K562 (cell line): ENCODE measurements at regions not wholly inside any gene's neighbourhood (a gene's known extent, or its start where the extent isn't known, plus 50 kb on each side); places are given as distances from the start of the nearest gene placed in this dataset.

Experiments used
- ATAC-seq: fragments of 200-7000 bp; cut with Tn5 transposase; 3 replicates; pipeline ENCODE4 v1.9.1; 2020; ENCODE audit warnings: moderate library complexity
- BruUV-seq: library from RNA; stranded (reverse); fragments of 400-500 nt; replicated peaks from 2 replicates; lab custom pipeline; 2021; lab: Mats Ljungman, UMichigan
- CTCF ChIA-PET: fragments of 300-600 bp; formaldehyde crosslinking; extraction: SDS; loops from one replicate; lab custom pipeline; 2021; ENCODE audit warnings: low intra/inter-chr PET ratio; lab: Yijun Ruan, JAX
- POLR2A ChIA-PET: fragments of 300-600, 350-650 bp; sonication (Branson Sonifier 250); formaldehyde crosslinking; extraction: SDS; loops from one replicate; lab custom pipeline; 2021; ENCODE audit warnings: antibody characterized with exemption, inconsistent platforms; lab: Yijun Ruan, JAX
- DNase-seq, 4 experiments: peaks; one replicate each; pipeline versions ENCODE4 v3.0.0 to v3.0.0-alpha.2; 2011 to 2018; ENCODE audit warnings: low spot score in 3 of 4, mixed read lengths in 3 of 4; ENCODE audit errors: extremely low read depth in 1 of 4
- FAIRE-seq: peaks from 2 replicates; lab custom pipeline; 2011; peaks lifted over from hg19 to GRCh38; lab: Jason Lieb, UNC
- H2AFZ ChIP-seq: 2 replicates; pipeline ENCODE4 v1.6.0; 2011; ENCODE audit warnings: low read depth, low read length, control low read depth, inconsistent platforms
- H3K27ac ChIP-seq: fragments of 200-600 bp; 3 replicates; pipeline ENCODE4 v1.8.0; 2011; ENCODE audit warnings: low read depth, mild to moderate bottlenecking, control low read depth, inconsistent platforms, low read length, moderate library complexity, mixed read lengths; ENCODE audit errors: extremely low read depth
- H3K27me3 ChIP-seq, 2 experiments: fragments of 300-600 bp in 1 of 2; 2 replicates in 1 of 2; 3 replicates in 1 of 2; pipeline versions ENCODE4 v1.6.0 to v1.8.0; 2011; ENCODE audit warnings: inconsistent platforms in 2 of 2, low read length in 2 of 2, mild to moderate bottlenecking in 1 of 2, mixed read lengths in 1 of 2, moderate library complexity in 1 of 2; ENCODE audit not compliant: control insufficient read depth in 2 of 2, insufficient read depth in 2 of 2
- H3K36me3 ChIP-seq: fragments of 300-600 bp; 3 replicates; pipeline ENCODE4 v1.8.0; 2011; ENCODE audit warnings: mild to moderate bottlenecking, low read length, inconsistent platforms; ENCODE audit not compliant: control insufficient read depth, insufficient read depth
- H3K4me1 ChIP-seq, 2 experiments: fragments of 200-600 bp in 1 of 2; replicated peaks in 1 of 2; 2 replicates in 1 of 2; 3 replicates in 1 of 2; pipeline versions ENCODE4 v1.5.1 to v1.8.0; 2011; ENCODE audit warnings: inconsistent platforms in 2 of 2, low read length in 2 of 2, mild to moderate bottlenecking in 1 of 2, mixed read lengths in 1 of 2, moderate library complexity in 1 of 2; ENCODE audit not compliant: control insufficient read depth in 2 of 2, insufficient read depth in 2 of 2
- H3K4me2 ChIP-seq: 2 replicates; pipeline ENCODE4 v1.6.1; 2011; ENCODE audit warnings: low read length, control low read depth, inconsistent platforms, mixed read lengths; ENCODE audit not compliant: insufficient read depth
- H3K4me3 ChIP-seq: fragments of 200-600 bp; sonication (generic), shearing (Covaris generic); 2 replicates; pipeline ENCODE4 v1.5.1; 2016; ENCODE audit warnings: control low read depth, inconsistent platforms
- H3K79me2 ChIP-seq: fragments of 200-600 bp; 3 replicates; pipeline ENCODE4 v1.8.0; 2011; ENCODE audit warnings: low read length, inconsistent platforms; ENCODE audit not compliant: control insufficient read depth, insufficient read depth
- H3K9ac ChIP-seq, 2 experiments: 2 replicates each; pipeline versions ENCODE4 v1.6.0 to v1.6.1; 2011; ENCODE audit warnings: low read depth in 2 of 2, low read length in 2 of 2, control low read depth in 1 of 2, inconsistent platforms in 1 of 2, mild to moderate bottlenecking in 1 of 2, mixed read lengths in 1 of 2; ENCODE audit not compliant: insufficient read depth in 1 of 2
- H3K9me1 ChIP-seq: one replicate; pipeline ENCODE4 v1.6.0; 2011; ENCODE audit warnings: inconsistent platforms, mild to moderate bottlenecking, low read length, moderate library complexity; ENCODE audit not compliant: control insufficient read depth, insufficient read depth
- H3K9me3 ChIP-seq: replicated peaks from 2 replicates; pipeline ENCODE4 v1.5.1; 2011; ENCODE audit warnings: low read depth, low read length, inconsistent platforms; ENCODE audit not compliant: control insufficient read depth, insufficient read depth
- H4K20me1 ChIP-seq: replicated peaks from 2 replicates; pipeline ENCODE4 v1.6.1; 2011; ENCODE audit warnings: low read length, inconsistent platforms, mixed read lengths; ENCODE audit not compliant: control insufficient read depth, insufficient read depth
- CCAR2 ChIP-seq: fragments of 200-400 bp; formaldehyde crosslinking; IDR thresholded peaks from 2 replicates; pipeline ENCODE4 v1.6.1; 2017; ENCODE audit warnings: mild to moderate bottlenecking, low read depth, low read length
- DACH1 ChIP-seq: fragments of 450-650 bp; IDR thresholded peaks from 2 replicates; pipeline ENCODE4 v1.6.1; 2018; ENCODE audit not compliant: partially characterized antibody
- DPF2 ChIP-seq: fragments of 450-650 bp; IDR thresholded peaks from 2 replicates; pipeline ENCODE4 v1.6.1; 2016
- KAT2B ChIP-seq: IDR thresholded peaks from one replicate; pipeline ENCODE4 v1.6.1; 2012; ENCODE audit warnings: low read depth, mild to moderate bottlenecking, control low read depth, inconsistent platforms, low read length, moderate library complexity
- PCBP1 ChIP-seq: fragments of 200-400 bp; formaldehyde crosslinking; IDR thresholded peaks from 2 replicates; pipeline ENCODE4 v1.6.1; 2018; ENCODE audit warnings: mild to moderate bottlenecking, low read depth, low read length; ENCODE audit not compliant: poor library complexity, severe bottlenecking
- XRCC4 ChIP-seq: IDR thresholded peaks from one replicate; pipeline ENCODE4 v1.6.1; 2011; ENCODE audit not compliant: insufficient read depth, insufficient read length; ENCODE audit errors: extremely low read depth
- ZNF551 ChIP-seq: fragments of 250-450 bp; sonication (Bioruptor Pico); IDR thresholded peaks from 2 replicates; pipeline ENCODE4 v1.5.0; 2021; ENCODE audit warnings: mild to moderate bottlenecking, moderate library complexity
- ZNF764 ChIP-seq: fragments of 250-450 bp; sonication (Bioruptor Pico); IDR thresholded peaks from 2 replicates; pipeline ENCODE4 v1.4.0; 2020; ENCODE audit warnings: low read depth, mild to moderate bottlenecking, moderate library complexity
- ZNF77 ChIP-seq: fragments of 250-450 bp; sonication (Bioruptor Pico); IDR thresholded peaks from 2 replicates; pipeline ENCODE4 v1.5.0; 2020
- WGBS: fragments of 100-300 bp; shearing (Covaris generic); methylation state at CpG from one replicate; pipeline ENCODE4 v1.1.6; 2016; ENCODE audit warnings: low coverage, mixed read lengths; ENCODE audit not compliant: insufficient coverage; ENCODE audit errors: missing lambda C conversion rate; 5-methylcytosine and 5-hydroxymethylcytosine counted together
- in situ Hi-C: fragments of 300-500 bp; cut with MboI; formaldehyde crosslinking; loops from 4 replicates; pipeline ENCODE4 v1.15.0; 2018; ENCODE audit warnings: inconsistent platforms, mixed read lengths
- intact Hi-C: fragments of 100-400 bp; cut with micrococcal nuclease; formaldehyde crosslinking; loops from 2 replicates; pipeline ENCODE4 v1.14.2; 2022
- TF ChIP-seq, protein P1 (sequence below): fragments of 450-650 bp; conservative IDR thresholded peaks from 2 replicates; pipeline ENCODE4 v1.6.1; 2016; ENCODE audit warnings: missing genetic modification characterization, low read depth, mild to moderate bottlenecking, missing compliant biosample characterization, moderate library complexity
- TF ChIP-seq, protein P2 (sequence below), 2 experiments: fragments of 200-800 bp in 1 of 2; sonication (Bioruptor generic) in 1 of 2; sonication (generic) in 1 of 2; formaldehyde crosslinking in 1 of 2; IDR thresholded peaks in 1 of 2; conservative IDR thresholded peaks in 1 of 2; 2 replicates each; pipeline versions ENCODE4 v1.5.0 to v1.6.1; 2016 to 2020; ENCODE audit warnings: missing compliant biosample characterization in 1 of 2, missing genetic modification characterization in 1 of 2, missing genetic modification reagents in 1 of 2
- TF ChIP-seq, protein P3 (sequence below): sonication (generic); IDR thresholded peaks from 2 replicates; pipeline ENCODE4 v1.6.1; 2016

DNA sequence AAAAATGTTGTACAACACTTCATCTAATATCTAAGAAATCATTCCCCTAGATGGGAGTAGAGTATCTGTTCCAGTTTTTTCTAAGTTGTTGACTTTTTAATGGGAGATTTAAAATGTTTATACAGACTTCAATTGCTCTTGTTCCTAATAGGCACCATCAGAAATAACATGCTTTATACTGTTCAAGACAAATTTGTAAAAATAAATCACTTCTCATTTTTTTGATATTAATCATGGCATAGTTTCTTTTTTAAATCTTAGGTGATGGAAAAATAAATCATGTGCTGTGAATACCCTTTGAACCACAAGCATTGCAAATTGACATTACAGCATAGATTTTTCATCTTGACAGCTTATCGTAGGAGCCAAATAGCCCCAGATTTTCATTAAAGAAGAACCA is 473.5 kb upstream of the MGAT4C start (continued):
- TF ChIP-seq DPF2, result no peak

DNA sequence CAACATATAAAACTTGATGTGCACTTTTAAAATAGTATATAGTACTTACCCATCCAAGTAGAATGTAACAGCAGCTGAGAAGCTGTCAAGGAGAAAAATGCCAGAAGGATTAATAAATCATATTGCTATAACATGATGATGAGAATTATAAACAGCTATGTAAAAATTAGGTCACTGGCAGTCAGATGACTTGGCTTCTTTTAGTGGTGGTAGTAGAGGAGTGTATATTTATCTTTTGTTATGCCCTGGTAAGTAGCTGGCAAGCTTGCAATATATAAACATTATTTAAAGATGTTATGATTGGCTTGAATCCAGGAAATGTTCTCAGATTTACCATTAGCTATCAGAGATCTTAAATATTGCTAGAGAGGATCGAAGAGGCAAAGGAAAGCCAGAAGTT is 471.0 kb upstream of the MGAT4C start:
- Histone ChIP-seq H3K36me3 (no peaks in the 10 kb centered on the region), H4K20me1 (no peaks in the 10 kb centered on the region), H3K9me1 (no peaks in the 10 kb centered on the region), H3K9me3 (no peaks in the 10 kb centered on the region), H3K4me2 (no peak overlapping the region), H3K79me2 (no peaks in the 10 kb centered on the region), H3K9ac (no peak overlapping the region), H3K4me1 (no peaks in the 10 kb centered on the region), H3K27ac (no peak overlapping the region), H3K27me3 (no peaks in the 10 kb centered on the region), H2AFZ (no peak overlapping the region), H3K4me3 (no peak overlapping the region)
- DNase-seq, result no peak
- ChIA-PET POLR2A (interaction anchor here (0.6 kb wide), 1 partner anchor 424 kb away, joined by 3 read pairs; no protein-coding TSS in a partner anchor), CTCF (no interaction called here)
- 0% methylated on average over 1 of the region's 1 CpG for WGBS
- intact Hi-C loops (no loop called here), in situ Hi-C loops (no loop called here)
- TF ChIP-seq KAT2B (no peak), PCBP1 (no peak), CCAR2 (no peak), ZNF764 (CRISPR knock-in tag) (no peak)
- ATAC-seq, result no peak
- no peak for FAIRE-seq
- no TSS peak for BruUV-seq

DNA sequence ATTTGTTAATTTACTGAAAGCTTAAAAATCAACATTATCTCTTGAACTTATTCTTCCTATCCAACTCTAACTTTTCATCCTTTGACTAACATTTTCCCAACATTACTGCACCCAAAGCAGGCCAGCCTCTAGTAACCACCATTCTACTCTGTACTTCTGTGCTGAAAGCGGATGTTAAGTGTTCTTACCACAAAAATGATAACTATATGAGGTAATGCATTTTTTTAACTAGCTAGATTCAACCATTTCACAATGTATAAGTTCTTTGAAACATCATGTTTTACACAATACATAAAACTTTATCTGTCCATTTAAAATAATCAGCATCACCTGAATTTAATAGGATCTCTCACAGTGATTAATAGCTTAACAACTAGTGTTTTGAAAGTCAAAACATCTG is 468.5 kb upstream of the MGAT4C start:
- H3K9me3 ChIP-seq, result no peaks in the 10 kb centered on the region
- intact Hi-C loops (no loop called here), in situ Hi-C loops (no loop called here)
- H3K4me1 ChIP-seq, result no peaks in the 10 kb centered on the region
- no peaks in the 10 kb centered on the region for H3K9me1 ChIP-seq
- no peak overlapping the region for H3K9ac ChIP-seq
- ChIA-PET CTCF (no interaction called here), POLR2A (no interaction called here)
- H4K20me1 ChIP-seq, result no peaks in the 10 kb centered on the region
- H3K27me3 ChIP-seq, result no peaks in the 10 kb centered on the region
- H3K4me3 ChIP-seq, result no peak overlapping the region
- no peak overlapping the region for H3K4me2 ChIP-seq
- H2AFZ ChIP-seq, result no peak overlapping the region
- no peaks in the 10 kb centered on the region for H3K36me3 ChIP-seq
- H3K79me2 ChIP-seq, result no peaks in the 10 kb centered on the region
- DNase-seq (no peak), FAIRE-seq (no peak), ATAC-seq (no peak)
- BruUV-seq, result no TSS peak
- no peak overlapping the region for H3K27ac ChIP-seq
- 0% methylated on average over 1 of the region's 1 CpG for WGBS
- TF ChIP-seq ZNF551 (CRISPR knock-in tag), result no peak
- TF ChIP-seq, protein P1, sequence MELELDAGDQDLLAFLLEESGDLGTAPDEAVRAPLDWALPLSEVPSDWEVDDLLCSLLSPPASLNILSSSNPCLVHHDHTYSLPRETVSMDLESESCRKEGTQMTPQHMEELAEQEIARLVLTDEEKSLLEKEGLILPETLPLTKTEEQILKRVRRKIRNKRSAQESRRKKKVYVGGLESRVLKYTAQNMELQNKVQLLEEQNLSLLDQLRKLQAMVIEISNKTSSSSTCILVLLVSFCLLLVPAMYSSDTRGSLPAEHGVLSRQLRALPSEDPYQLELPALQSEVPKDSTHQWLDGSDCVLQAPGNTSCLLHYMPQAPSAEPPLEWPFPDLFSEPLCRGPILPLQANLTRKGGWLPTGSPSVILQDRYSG (tag), result no peak
- TF ChIP-seq, protein P2, sequence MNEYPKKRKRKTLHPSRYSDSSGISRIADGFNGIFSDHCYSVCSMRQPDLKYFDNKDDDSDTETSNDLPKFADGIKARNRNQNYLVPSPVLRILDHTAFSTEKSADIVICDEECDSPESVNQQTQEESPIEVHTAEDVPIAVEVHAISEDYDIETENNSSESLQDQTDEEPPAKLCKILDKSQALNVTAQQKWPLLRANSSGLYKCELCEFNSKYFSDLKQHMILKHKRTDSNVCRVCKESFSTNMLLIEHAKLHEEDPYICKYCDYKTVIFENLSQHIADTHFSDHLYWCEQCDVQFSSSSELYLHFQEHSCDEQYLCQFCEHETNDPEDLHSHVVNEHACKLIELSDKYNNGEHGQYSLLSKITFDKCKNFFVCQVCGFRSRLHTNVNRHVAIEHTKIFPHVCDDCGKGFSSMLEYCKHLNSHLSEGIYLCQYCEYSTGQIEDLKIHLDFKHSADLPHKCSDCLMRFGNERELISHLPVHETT (CRISPR knock-in tag; conservative IDR thresholded peaks at IDR 0.05 in 1 of 2, IDR thresholded peaks at IDR 0.05 in 1 of 2), result no peak
- TF ChIP-seq, protein P3, sequence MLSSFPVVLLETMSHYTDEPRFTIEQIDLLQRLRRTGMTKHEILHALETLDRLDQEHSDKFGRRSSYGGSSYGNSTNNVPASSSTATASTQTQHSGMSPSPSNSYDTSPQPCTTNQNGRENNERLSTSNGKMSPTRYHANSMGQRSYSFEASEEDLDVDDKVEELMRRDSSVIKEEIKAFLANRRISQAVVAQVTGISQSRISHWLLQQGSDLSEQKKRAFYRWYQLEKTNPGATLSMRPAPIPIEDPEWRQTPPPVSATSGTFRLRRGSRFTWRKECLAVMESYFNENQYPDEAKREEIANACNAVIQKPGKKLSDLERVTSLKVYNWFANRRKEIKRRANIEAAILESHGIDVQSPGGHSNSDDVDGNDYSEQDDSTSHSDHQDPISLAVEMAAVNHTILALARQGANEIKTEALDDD, result no peak
- no peak for TF ChIP-seq DACH1
- TF ChIP-seq XRCC4, result no peak
- TF ChIP-seq ZNF77 (CRISPR knock-in tag), result no peak
